Common myeloid progenitor, CD34-positive (primary cell): ENCODE measurements at regions not wholly inside any gene's neighbourhood (a gene's known extent, or its start where the extent isn't known, plus 50 kb on each side); places are given as distances from the start of the nearest gene placed in this dataset.
A peak's percentile ranks its signal among the peaks of the same experiment; 100 is the strongest.

Source experiments
- CTCF ChIA-PET: fragments of 350-600 bp; sonication (Branson Sonifier 250); formaldehyde crosslinking; loops from one replicate; lab custom pipeline; 2021; ENCODE audit warnings: antibody characterized with exemption; lab: Charles Lee
- POLR2A ChIA-PET: fragments of 350-600 bp; sonication (Branson Sonifier 250); formaldehyde crosslinking; loops from one replicate; lab custom pipeline; 2021; ENCODE audit warnings: antibody characterized with exemption; lab: Charles Lee
- DNase-seq, 3 donors: peaks; one replicate each; pipeline versions ENCODE4 v3.0.0 to v3.0.0-alpha.2; 2013
- H3K27ac ChIP-seq, 2 experiments: 1 replicate in 1 of 2; 2 replicates in 1 of 2; pipeline ENCODE4 v1.7.0; 2013; ENCODE audit warnings: inconsistent platforms in 2 of 2, low read length in 2 of 2, mild to moderate bottlenecking in 2 of 2, low read depth in 1 of 2, moderate library complexity in 1 of 2; ENCODE audit not compliant: severe bottlenecking in 2 of 2, insufficient read depth in 1 of 2, poor library complexity in 1 of 2
- H3K27me3 ChIP-seq, 5 experiments: replicated peaks in 2 of 5; 1 replicate in 3 of 5; 2 replicates in 2 of 5; pipeline versions ENCODE4 v1.6.1 to v1.7.0; 2013; ENCODE audit warnings: low read length in 4 of 5, mild to moderate bottlenecking in 2 of 5, moderate library complexity in 2 of 5, inconsistent platforms in 1 of 5; ENCODE audit not compliant: insufficient read depth in 5 of 5, control insufficient read depth in 4 of 5
- H3K36me3 ChIP-seq, 4 experiments: 1 replicate in 2 of 4; 2 replicates in 2 of 4; pipeline versions ENCODE4 v1.6.1 to v1.7.0; 2013; ENCODE audit warnings: low read length in 3 of 4, control low read depth in 1 of 4, mild to moderate bottlenecking in 1 of 4; ENCODE audit not compliant: control insufficient read depth in 4 of 4, insufficient read depth in 4 of 4
- H3K4me1 ChIP-seq, 4 experiments: 1 replicate in 3 of 4; 2 replicates in 1 of 4; pipeline versions ENCODE4 v1.6.1 to v1.7.1; 2013; ENCODE audit warnings: low read length in 3 of 4, mild to moderate bottlenecking in 3 of 4, control low read depth in 1 of 4, inconsistent platforms in 1 of 4, moderate library complexity in 1 of 4; ENCODE audit not compliant: control insufficient read depth in 4 of 4, insufficient read depth in 4 of 4; ENCODE audit errors: control extremely low read depth in 1 of 4
- H3K4me3 ChIP-seq, 7 experiments: 1 replicate in 4 of 7; 2 replicates in 3 of 7; pipeline versions ENCODE4 v1.5.1 to v1.7.0; 2013; ENCODE audit warnings: mild to moderate bottlenecking in 7 of 7, low read length in 6 of 7, moderate library complexity in 6 of 7, inconsistent platforms in 2 of 7, low read depth in 2 of 7, control low read depth in 1 of 7; ENCODE audit not compliant: insufficient read depth in 4 of 7, control insufficient read depth in 1 of 7; ENCODE audit errors: extremely low read depth in 1 of 7
- H3K9me3 ChIP-seq, 5 experiments: 1 replicate in 4 of 5; 2 replicates in 1 of 5; pipeline versions ENCODE4 v1.6.1 to v1.7.1; 2013; ENCODE audit warnings: low read length in 4 of 5, mild to moderate bottlenecking in 2 of 5, inconsistent platforms in 1 of 5, low read depth in 1 of 5, moderate library complexity in 1 of 5; ENCODE audit not compliant: control insufficient read depth in 4 of 5, insufficient read depth in 2 of 5; ENCODE audit errors: control extremely low read depth in 1 of 5
- WGBS: methylation state at CpG from one replicate; pipeline ENCODE4 v1.1.5; 2013; ENCODE audit not compliant: insufficient coverage; 5-methylcytosine and 5-hydroxymethylcytosine counted together

- ChIA-PET CTCF (no interaction called here), POLR2A (no interaction called here)
- Histone ChIP-seq H3K36me3 (no peaks in the 10 kb centered on the region), H3K4me1 (no peaks in the 10 kb centered on the region), H3K9me3 (peaks cover 0 to 2% (median 0%) of the 10 kb centered on the region in 5 experiments), H3K27ac (no peak overlapping the region), H3K4me3 (no peak overlapping the region), H3K27me3 (no peaks in the 10 kb centered on the region)
- WGBS, result 80% methylated on average over 1 of the region's 2 CpGs
- DNase-seq, result no peak
Measured at GRCh38 chr3:144777906-144778305, 806.3 kb downstream of the DIPK2A start.

DNA sequence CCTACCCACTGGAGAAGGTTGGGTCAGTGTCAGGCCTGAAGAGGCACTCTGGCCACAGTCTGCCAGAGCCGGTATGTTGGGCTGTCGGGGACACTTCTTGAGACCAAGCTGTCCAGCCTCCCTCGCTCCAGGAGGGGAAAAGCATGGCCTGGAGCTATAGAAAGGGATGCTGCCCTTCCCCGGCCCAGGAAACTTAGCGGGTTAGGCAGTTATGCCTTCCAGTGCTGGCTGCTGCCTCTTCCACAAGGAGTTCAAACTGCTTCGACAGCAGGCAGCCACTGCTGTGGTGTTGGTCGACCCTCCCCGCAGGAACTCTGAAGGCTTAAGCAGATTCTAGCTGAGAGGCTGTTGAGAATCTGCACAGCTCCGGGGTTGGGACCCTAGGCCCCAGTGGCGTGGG lies 819.4 kb downstream of the DIPK2A start:
- no peaks in the 10 kb centered on the region for H3K36me3 ChIP-seq
- ChIA-PET POLR2A (no interaction called here), CTCF (no interaction called here)
- no peak overlapping the region for H3K27ac ChIP-seq
- H3K27me3 ChIP-seq, result no peaks in the 10 kb centered on the region
- H3K9me3 ChIP-seq, result peaks cover 0 to 2% (median 0%) of the 10 kb centered on the region in 5 experiments
- H3K4me3 ChIP-seq, result no peak overlapping the region
- WGBS, result 99% methylated on average over 10 of the region's 10 CpGs
- DNase-seq, result no peak
- H3K4me1 ChIP-seq, result no peaks in the 10 kb centered on the region

DNA sequence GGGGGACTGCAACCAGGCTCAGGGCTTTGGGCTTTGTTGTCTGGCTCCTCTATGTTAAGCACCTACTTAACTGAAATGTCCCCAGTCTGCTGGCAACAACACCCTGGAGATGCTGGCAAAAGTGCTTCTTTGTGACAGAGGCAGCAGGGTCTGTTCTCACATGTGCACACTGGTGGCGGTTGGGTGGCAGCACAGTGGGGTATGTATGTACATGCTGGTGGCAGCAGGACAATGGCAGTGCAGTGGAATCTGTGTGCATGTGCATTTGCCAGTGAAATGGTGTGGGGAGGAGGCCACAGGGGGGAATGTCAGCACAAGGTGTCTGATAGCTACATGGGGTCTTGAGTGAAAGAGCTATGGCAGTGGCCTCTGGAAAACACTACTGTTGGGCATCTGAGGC lies 830.3 kb downstream of the DIPK2A start:
- no peaks in the 10 kb centered on the region for H3K27me3 ChIP-seq
- DNase-seq, result no peak
- H3K27ac ChIP-seq, result no peak overlapping the region
- no peaks in the 10 kb centered on the region for H3K4me1 ChIP-seq
- H3K4me3 ChIP-seq, result no peak overlapping the region
- no peaks in the 10 kb centered on the region for H3K36me3 ChIP-seq
- ChIA-PET CTCF (no interaction called here), POLR2A (no interaction called here)
- 100% methylated on average over 1 of the region's 1 CpG for whole genome bisulfite sequencing
- H3K9me3 ChIP-seq, result peaks cover 0 to 2% (median 0%) of the 10 kb centered on the region in 5 experiments

GRCh38 chr3:144809380-144809779 lies 837.8 kb downstream of the DIPK2A start:
- Histone ChIP-seq H3K27ac (no peak overlapping the region), H3K4me3 (no peak overlapping the region), H3K27me3 (no peaks in the 10 kb centered on the region), H3K4me1 (peaks cover 0 to 16% (median 0%) of the 10 kb centered on the region in 4 experiments), H3K9me3 (peaks cover 0 to 2% (median 0%) of the 10 kb centered on the region in 5 experiments), H3K36me3 (no peaks in the 10 kb centered on the region)
- POLR2A ChIA-PET, result no interaction called here
- DNase-seq, result peak in 1 of 3 donors; percentile 2
- WGBS, result no CpG with 5 or more reads among the region's 1 CpG
- CTCF ChIA-PET, result no interaction called here

DNA sequence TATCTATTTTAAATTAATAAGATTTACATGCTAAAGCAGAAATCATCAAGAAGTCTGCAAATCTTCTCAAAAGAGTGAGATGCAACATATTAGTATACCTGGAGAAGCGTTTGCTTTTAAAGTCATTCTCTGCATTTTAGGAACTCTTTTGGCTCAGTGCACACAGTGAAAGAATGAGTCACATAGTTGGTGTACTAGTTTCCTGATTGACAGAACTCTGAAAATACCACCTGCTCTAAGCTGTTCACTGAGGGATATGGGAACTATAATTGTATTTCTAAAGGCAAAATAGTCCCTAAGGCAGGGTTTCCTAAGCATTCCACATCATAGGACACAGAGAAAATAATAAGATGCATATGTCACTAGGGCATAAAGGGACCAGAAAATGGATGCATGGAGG lies 838.5 kb downstream of the DIPK2A start:
- no peak overlapping the region for H3K27ac ChIP-seq
- ChIA-PET POLR2A (no interaction called here), CTCF (no interaction called here)
- DNase-seq, result no peak
- peaks cover 0 to 2% (median 0%) of the 10 kb centered on the region in 5 experiments for H3K9me3 ChIP-seq
- H3K4me3 ChIP-seq, result no peak overlapping the region
- no peaks in the 10 kb centered on the region for H3K36me3 ChIP-seq
- no peaks in the 10 kb centered on the region for H3K27me3 ChIP-seq
- 91% methylated on average over 1 of the region's 1 CpG for WGBS
- H3K4me1 ChIP-seq, result peaks cover 0 to 16% (median 0%) of the 10 kb centered on the region in 4 experiments

DNA sequence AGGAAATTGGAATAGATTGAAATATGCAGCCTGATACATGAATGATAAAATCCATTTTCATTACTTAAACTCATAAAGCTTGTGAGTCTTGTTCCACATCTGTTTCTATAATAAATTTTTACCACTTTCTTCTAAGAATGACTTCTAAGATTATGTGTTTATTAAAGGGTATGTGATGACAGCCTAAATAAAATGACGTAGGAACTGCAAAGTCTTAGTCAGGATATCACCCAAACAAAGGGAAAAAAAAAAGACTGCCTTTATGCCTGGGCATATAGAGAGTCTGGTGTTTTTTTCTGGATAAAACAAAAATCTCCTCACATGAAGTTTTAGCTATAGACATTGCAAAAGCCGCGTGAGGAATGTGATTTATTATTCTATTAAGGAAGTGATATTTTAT lies 844.0 kb downstream of the DIPK2A start:
- no peaks in the 10 kb centered on the region for H3K36me3 ChIP-seq
- H3K4me3 ChIP-seq, result no peak overlapping the region
- no peaks in the 10 kb centered on the region for H3K27me3 ChIP-seq
- CTCF ChIA-PET, result no interaction called here
- POLR2A ChIA-PET, result no interaction called here
- no peak overlapping the region for H3K27ac ChIP-seq
- no peak for DNase-seq
- H3K9me3 ChIP-seq, result no peaks in the 10 kb centered on the region
- 100% methylated on average over 1 of the region's 3 CpGs for WGBS
- no peaks in the 10 kb centered on the region for H3K4me1 ChIP-seq

- DNase-seq, result no peak
- H3K9me3 ChIP-seq, result no peaks in the 10 kb centered on the region
- no peaks in the 10 kb centered on the region for H3K4me1 ChIP-seq
- no peak overlapping the region for H3K27ac ChIP-seq
- no peaks in the 10 kb centered on the region for H3K27me3 ChIP-seq
- CTCF ChIA-PET, result no interaction called here
- H3K36me3 ChIP-seq, result no peaks in the 10 kb centered on the region
- H3K4me3 ChIP-seq, result no peak overlapping the region
- 100% methylated on average over 1 of the region's 2 CpGs for WGBS
- POLR2A ChIA-PET, result no interaction called here
Measured at GRCh38 chr3:144816323-144816722, 844.7 kb downstream of the DIPK2A start.
